ENCODE measurements at regions not wholly inside any gene's neighbourhood (a gene's known extent, or its start where the extent isn't known, plus 50 kb on each side); places are given as distances from the start of the nearest gene placed in this dataset.

DNA sequence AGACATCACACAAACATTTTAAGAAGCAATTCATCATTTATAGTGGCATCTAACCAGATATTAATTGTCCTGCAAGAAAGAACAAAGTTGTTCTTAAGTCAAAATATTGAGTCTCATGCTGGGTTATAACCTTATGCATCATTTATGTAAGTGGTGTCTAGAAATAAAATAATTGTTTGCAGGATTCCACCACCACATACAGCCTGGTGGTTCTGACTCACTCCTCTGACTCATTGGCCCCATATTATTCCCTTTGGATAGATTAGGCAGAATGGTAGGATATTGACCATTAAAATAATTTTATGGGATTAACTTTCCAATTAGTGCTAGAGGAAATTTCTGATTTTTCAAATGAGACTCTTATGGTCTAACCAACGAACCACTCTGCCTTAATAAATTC is 384.5 kb downstream of the GRXCR1 start:
- TF ChIP-seq, protein P1, sequence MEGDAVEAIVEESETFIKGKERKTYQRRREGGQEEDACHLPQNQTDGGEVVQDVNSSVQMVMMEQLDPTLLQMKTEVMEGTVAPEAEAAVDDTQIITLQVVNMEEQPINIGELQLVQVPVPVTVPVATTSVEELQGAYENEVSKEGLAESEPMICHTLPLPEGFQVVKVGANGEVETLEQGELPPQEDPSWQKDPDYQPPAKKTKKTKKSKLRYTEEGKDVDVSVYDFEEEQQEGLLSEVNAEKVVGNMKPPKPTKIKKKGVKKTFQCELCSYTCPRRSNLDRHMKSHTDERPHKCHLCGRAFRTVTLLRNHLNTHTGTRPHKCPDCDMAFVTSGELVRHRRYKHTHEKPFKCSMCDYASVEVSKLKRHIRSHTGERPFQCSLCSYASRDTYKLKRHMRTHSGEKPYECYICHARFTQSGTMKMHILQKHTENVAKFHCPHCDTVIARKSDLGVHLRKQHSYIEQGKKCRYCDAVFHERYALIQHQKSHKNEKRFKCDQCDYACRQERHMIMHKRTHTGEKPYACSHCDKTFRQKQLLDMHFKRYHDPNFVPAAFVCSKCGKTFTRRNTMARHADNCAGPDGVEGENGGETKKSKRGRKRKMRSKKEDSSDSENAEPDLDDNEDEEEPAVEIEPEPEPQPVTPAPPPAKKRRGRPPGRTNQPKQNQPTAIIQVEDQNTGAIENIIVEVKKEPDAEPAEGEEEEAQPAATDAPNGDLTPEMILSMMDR (conservative IDR thresholded peaks at IDR 0.05 in 1 of 2, IDR thresholded peaks at IDR 0.05 in 1 of 2; ENCODE audit: low read depth in 1 of 2, low read length in 2 of 2), result no peak
- TF ChIP-seq EZH2 (IDR thresholded peaks at IDR 0.05; ENCODE audit: low read length, missing control alignments), result no peak
